H4 (cell line): ENCODE measurements at regions not wholly inside any gene's neighbourhood (a gene's known extent, or its start where the extent isn't known, plus 50 kb on each side); places are given as distances from the start of the nearest gene placed in this dataset.

Source experiments
- DNase-seq: peaks from one replicate; pipeline ENCODE4 v3.0.0-alpha.2; 2015; ENCODE audit warnings: low spot score

GRCh38 chr6:81694855-81695254, 57.6 kb downstream of the TENT5A start:
- DNase-seq: no peak

DNA sequence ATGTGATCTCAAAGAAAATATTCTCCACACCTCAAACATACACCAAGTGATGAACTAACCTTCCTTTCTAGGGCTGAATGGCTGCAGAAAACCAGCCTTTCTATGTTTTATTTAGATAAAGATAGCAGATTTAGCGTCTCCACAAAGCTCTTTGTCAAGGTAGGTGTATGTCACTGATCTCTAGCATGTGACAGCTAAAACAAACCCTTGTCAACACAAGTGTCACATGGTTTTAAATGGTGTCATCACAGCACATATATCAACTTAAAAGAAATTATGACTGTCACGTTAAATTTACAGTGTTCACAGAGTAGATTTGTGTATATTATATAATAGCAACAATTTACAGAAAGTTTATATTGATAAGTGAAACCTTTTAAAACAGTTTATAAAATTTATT, 58.3 kb downstream of the TENT5A start:
- no peak for DNase-seq

DNA sequence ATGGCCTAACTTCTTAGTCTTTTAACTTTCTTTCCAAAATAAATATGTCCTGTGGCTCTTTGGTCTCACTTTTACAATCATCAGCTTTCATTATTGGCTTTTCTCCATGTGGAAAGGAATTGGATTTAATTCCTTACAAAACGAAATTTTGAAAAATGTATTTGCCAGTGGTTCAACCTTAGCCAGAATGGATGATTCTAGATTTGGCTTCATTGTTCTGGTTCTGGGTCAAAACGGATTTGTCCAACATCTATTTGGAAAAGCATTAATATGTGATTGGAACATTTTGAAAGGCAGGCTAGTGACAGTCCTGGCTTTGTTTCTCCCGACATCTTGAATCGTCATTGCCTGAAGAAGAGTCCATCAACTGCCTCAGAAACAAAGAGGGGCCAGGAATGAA, 59.2 kb downstream of the TENT5A start:
- no peak for DNase-seq

DNA sequence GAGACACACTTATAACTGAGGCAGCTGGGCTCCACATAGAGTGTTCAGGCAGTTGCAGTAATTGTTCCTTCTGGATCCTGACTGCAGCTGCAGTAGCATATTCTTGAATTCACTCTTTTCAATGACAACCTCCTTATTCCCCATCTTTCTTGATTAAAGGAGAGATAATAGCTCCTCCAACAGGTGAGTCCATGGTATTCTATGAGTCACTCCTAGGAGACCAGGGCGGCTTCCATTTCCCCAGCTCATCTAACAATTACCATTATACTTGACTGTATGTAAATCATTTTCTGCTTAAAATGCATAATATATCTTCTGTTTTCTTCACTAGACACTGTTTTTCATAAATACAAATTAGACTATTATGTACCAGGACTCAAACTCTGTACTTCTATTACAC, 62.4 kb downstream of the TENT5A start:
- DNase-seq: no peak

- no peak for DNase-seq
Observed at GRCh38 chr6:81689580-81689979, 62.9 kb downstream of the TENT5A start.

GRCh38 chr6:81683912-81684311, 68.6 kb downstream of the TENT5A start:
- DNase-seq: peak; percentile 4

- no peak for DNase-seq
Observed at GRCh38 chr6:81682858-81683620, 69.4 kb downstream of the TENT5A start.

DNA sequence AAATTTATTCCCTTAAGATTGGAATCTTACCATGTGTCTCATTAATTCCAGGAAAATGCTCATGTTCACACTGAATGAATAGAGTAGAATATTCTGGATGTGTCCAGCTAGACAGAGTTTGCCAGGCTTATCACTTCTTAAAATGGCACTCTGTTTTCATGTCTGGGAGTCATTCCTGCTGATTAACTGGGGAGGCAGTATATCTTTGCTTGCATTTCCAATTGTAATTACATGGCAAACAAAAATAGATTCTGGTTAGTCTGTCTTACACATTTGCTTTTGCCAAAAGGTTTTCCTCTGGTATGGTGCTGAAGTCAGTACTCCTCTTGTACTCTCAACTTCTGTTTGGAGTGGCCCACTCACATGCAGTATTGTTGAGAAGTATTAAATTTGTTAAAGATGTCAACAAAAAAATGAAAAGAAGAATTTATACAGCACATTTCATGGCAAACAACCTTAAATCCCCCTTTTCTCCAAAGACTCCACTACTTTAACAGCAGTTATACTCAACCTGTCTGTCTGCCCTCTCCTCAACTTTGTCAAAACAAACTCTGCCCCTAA, 70.2 kb downstream of the TENT5A start:
- DNase-seq: no peak

DNA sequence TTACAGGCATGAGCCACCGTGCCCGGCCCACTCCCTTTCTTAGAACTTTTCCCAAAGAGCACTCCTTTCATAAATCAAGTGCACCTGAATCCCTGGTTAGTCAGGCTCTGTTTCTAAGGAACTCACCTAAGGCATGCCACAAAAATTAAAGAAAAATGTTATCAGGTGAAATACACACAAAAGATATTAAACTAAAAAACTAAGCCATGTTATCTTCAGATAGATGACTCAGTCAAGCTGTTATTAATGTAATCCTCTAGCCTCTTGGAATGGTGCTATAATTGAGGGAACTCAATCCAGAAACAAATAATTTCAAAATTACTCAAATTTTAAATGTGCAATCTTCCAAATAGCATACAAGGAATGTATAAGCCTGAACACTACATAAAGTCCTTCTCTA, 83.0 kb downstream of the TENT5A start:
- no peak for DNase-seq

- no peak for DNase-seq
Observed at GRCh38 chr6:81668615-81669047, 83.8 kb downstream of the TENT5A start.

DNA sequence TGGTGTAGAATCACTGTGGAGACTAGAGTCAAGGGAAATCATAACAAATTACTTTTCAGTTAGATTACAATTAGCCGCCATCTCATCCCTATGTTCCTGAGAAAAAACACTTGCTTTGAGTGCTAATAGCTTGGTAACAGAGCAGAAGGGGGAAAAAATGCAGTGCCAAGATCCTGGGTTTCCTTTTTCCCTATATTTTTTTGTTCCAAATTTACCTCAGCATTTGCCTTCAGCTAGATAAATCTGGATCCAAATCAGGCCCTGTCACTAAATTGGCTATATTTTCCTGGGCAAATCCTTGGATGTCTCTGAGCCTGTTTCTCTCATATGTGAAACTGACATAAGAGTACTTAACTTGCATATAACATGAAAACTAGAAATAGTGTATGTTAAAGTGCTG, 86.0 kb downstream of the TENT5A start:
- DNase-seq: no peak

GRCh38 chr6:81656231-81656630, 96.2 kb downstream of the TENT5A start:
- DNase-seq: no peak

GRCh38 chr6:81655696-81656095, 96.8 kb downstream of the TENT5A start:
- DNase-seq: no peak

GRCh38 chr6:81648502-81648901, 104.0 kb downstream of the TENT5A start:
- DNase-seq: no peak

GRCh38 chr6:81643156-81643555, 109.3 kb downstream of the TENT5A start:
- no peak for DNase-seq

DNA sequence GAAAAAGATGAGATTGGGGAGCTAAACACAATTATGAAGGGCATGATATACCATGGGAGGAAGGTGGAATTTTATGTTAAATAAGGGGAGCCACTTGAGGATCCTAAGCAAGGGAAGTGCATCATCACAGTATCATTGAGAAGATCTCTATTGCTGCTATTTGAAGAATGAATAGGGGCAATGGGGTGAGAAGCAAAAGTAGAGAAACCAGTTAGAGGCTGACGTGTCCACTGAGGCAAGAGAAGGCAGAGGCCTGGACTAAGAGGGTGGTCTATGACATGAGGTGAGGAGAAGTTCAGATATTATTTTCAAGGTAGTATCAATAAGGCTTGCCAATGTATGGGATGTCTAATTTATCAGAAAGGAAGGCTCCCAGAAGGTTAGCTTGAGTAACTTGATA, 111.6 kb downstream of the TENT5A start:
- no peak for DNase-seq

- DNase-seq: no peak
Observed at GRCh38 chr6:81640126-81640525, 112.4 kb downstream of the TENT5A start.

GRCh38 chr6:81638366-81638765, 114.1 kb downstream of the TENT5A start:
- no peak for DNase-seq

DNA sequence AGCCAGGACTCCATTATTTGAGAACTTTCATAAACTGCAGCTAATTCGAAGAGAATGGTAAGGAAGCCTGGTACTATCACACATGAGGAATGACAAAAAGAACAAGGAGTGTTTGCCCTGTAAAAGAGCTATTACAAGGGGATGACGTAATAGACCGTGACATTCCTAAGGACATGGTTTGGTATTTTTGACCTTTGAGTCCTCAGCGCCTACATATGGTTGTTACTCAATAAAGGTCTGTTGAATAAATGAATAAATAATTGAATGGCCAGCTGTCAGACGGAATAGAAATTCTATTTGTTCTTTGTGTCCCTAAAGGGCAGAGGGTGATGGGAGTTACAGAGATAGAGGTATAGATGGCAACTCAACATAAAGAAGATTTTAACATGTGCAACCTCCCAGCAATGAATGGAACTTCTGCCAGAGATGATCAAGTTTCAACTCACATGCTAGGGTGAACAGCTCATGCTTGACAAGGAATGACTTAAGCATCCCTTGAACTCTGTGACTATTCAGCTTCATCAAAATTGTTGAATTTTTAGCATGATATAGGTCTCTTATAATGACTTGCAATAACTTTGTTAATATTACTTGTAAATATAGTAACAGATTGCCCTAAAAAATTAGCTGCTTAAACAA, 115.4 kb downstream of the TENT5A start:
- no peak for DNase-seq

GRCh38 chr6:81634155-81634880, 118.2 kb downstream of the TENT5A start:
- no peak for DNase-seq

GRCh38 chr6:81633391-81633790, 119.1 kb downstream of the TENT5A start:
- DNase-seq: no peak

DNA sequence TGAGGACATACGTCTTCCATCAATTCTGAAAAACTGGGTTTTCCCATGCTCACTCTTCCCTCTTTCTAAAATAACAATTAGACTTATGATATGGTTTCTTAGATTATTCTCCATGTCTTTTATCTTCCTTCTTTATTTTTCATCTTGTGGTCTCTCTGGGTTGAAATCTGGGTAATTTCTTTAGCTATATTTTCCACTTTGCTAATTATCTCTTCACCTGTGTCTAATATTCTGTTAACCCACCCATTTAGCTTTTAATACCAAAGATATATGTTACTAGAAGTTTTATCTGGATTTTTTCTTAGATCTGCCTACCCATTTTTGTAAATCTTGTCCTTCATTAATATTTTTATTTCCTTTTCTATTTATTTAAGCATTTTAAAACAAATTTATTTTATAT, 121.8 kb downstream of the TENT5A start:
- DNase-seq: no peak

DNA sequence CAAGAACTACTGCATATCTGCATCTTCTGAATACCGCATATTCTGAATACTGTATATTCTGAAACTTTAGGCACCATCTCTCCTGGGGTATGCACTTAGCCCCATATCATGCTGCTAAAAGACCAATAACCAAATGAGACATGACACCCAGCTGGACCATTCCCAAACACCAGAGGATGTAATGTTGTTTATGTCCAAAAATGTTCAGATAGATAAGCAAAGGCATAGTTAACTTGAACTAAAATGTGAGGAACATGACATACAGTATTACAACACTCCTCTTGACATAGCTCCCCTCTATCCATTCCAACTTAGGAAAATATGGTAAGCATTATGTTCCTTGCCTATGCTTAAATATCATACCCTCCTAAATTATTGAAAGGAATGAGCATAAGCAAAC, 127.3 kb downstream of the TENT5A start:
- DNase-seq: no peak
